Upper lobe of right lung (tissue), 1 donor: ENCODE measurements at regions not wholly inside any gene's neighbourhood (a gene's known extent, or its start where the extent isn't known, plus 50 kb on each side); places are given as distances from the start of the nearest gene placed in this dataset.

Experiments
- ATAC-seq: fragments of 200-7000 bp; cut with Tn5 transposase; one replicate; pipeline ENCODE4 v1.9.1; 2020; ENCODE audit warnings: mild to moderate bottlenecking, moderate library complexity
- DNase-seq: peaks from one replicate; pipeline ENCODE4 v3.0.0-alpha.2; 2020
- H3K27ac ChIP-seq: fragments of 200-600 bp; one replicate; pipeline ENCODE4 v1.8.0; 2022
- H3K27me3 ChIP-seq: fragments of 200-600 bp; one replicate; pipeline ENCODE4 v1.8.0; 2022; ENCODE audit warnings: mild to moderate bottlenecking
- H3K36me3 ChIP-seq: fragments of 200-600 bp; one replicate; pipeline ENCODE4 v1.8.0; 2022
- H3K4me1 ChIP-seq: fragments of 200-600 bp; one replicate; pipeline ENCODE4 v1.8.0; 2022
- H3K4me3 ChIP-seq: fragments of 200-600 bp; one replicate; pipeline ENCODE4 v1.8.0; 2022; ENCODE audit warnings: mild to moderate bottlenecking
- H3K9me3 ChIP-seq: fragments of 200-600 bp; one replicate; pipeline ENCODE4 v1.8.0; 2022
- intact Hi-C: fragments of 100-400 bp; cut with DNase I; formaldehyde crosslinking; loops from one replicate; pipeline ENCODE4 v1.11.0; 2022
- TF ChIP-seq, protein P1 (sequence below): fragments of 200-600 bp; IDR thresholded peaks from one replicate; pipeline ENCODE4 v1.8.0; 2022; ENCODE audit warnings: antibody characterized with exemption
- donor health status: DM: no; HTN: yes; CAD: no; lungs with severe emphysema.

DNA sequence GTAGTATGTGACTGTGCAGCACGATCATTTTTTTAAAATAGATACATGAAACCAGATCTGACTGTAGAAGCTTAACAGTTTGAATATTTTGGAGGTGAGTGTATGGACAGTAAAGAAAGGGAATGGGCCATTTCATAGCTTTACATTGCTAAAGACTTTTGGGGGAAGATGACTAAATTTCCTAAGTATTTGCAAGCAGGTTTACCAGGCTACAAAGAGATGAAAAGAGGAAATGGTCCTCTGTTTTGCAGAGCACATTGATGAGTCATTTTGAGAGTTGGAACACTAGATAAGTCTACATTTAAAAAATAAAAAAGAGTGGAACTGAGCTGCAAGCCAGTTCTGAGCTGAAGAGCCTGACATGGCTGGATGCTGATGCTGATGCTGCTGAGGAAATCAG lies 115.7 kb upstream of the LRATD1 start:
- Histone ChIP-seq H3K9me3 (no peaks in the 10 kb centered on the region), H3K4me3 (no peak overlapping the region), H3K36me3 (no peaks in the 10 kb centered on the region), H3K4me1 (no peaks in the 10 kb centered on the region), H3K27ac (no peak overlapping the region), H3K27me3 (no peaks in the 10 kb centered on the region)
- ATAC-seq: no peak
- TF ChIP-seq, protein P1, sequence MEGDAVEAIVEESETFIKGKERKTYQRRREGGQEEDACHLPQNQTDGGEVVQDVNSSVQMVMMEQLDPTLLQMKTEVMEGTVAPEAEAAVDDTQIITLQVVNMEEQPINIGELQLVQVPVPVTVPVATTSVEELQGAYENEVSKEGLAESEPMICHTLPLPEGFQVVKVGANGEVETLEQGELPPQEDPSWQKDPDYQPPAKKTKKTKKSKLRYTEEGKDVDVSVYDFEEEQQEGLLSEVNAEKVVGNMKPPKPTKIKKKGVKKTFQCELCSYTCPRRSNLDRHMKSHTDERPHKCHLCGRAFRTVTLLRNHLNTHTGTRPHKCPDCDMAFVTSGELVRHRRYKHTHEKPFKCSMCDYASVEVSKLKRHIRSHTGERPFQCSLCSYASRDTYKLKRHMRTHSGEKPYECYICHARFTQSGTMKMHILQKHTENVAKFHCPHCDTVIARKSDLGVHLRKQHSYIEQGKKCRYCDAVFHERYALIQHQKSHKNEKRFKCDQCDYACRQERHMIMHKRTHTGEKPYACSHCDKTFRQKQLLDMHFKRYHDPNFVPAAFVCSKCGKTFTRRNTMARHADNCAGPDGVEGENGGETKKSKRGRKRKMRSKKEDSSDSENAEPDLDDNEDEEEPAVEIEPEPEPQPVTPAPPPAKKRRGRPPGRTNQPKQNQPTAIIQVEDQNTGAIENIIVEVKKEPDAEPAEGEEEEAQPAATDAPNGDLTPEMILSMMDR: no peak
- DNase-seq: no peak
- intact Hi-C loops: no loop called here

DNA sequence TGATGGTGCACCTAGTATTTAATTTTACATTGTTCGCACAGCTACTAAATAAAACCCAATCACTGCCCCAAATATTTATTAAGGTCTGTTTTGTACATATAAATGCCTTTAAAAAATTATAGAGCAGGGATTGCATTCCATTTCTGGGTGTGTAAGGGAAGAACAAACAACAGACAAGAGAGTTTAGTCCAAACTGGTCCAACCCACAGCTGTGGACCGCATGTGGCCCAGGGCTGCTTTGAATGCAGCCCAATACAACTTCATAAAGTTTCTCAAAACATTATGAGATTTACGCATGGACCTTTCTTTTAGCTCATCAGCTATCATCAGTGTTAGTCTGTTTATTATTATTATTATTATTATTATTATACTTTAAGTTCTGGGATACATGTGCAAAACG lies 114.8 kb upstream of the LRATD1 start:
- TF ChIP-seq, protein P1: no peak
- DNase-seq (no peak), ATAC-seq (no peak)
- no peak overlapping the region for H3K4me3 ChIP-seq
- H3K9me3 ChIP-seq: no peaks in the 10 kb centered on the region
- no peaks in the 10 kb centered on the region for H3K4me1 ChIP-seq
- H3K27me3 ChIP-seq: no peaks in the 10 kb centered on the region
- no peak overlapping the region for H3K27ac ChIP-seq
- intact Hi-C loops: no loop called here
- H3K36me3 ChIP-seq: no peaks in the 10 kb centered on the region

DNA sequence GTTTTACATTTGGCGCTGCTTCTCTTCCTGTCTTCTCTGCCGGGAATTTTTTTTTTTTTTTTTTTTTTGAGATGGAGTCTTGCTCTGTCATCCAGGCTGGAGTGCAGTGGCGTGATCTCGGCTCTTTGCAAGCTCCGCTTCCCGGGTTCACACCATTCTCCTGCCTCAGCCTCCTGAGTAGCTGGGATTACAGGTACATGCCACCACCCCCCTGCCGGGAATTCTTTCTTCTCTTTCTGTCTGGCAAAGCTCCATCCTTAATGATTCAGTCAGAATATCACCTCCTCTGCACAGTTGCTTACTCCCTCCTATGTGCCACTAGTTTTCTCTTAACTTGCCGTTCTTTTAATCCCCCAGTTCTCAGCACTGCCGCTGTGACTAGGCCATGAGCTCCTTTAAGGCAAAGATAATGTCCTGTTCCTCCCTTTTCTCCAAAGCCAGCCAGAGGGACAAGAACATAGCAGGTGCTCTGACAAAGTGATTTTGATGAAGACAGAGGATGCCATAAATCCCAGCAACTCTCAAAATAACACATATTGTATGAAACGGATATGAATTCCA lies 112.1 kb upstream of the LRATD1 start:
- Histone ChIP-seq H3K27ac (no peak overlapping the region), H3K36me3 (no peaks in the 10 kb centered on the region), H3K4me3 (no peak overlapping the region), H3K27me3 (no peaks in the 10 kb centered on the region), H3K4me1 (no peaks in the 10 kb centered on the region), H3K9me3 (no peaks in the 10 kb centered on the region)
- ATAC-seq: no peak
- intact Hi-C loops: no loop called here
- no peak for DNase-seq
- TF ChIP-seq, protein P1: no peak

DNA sequence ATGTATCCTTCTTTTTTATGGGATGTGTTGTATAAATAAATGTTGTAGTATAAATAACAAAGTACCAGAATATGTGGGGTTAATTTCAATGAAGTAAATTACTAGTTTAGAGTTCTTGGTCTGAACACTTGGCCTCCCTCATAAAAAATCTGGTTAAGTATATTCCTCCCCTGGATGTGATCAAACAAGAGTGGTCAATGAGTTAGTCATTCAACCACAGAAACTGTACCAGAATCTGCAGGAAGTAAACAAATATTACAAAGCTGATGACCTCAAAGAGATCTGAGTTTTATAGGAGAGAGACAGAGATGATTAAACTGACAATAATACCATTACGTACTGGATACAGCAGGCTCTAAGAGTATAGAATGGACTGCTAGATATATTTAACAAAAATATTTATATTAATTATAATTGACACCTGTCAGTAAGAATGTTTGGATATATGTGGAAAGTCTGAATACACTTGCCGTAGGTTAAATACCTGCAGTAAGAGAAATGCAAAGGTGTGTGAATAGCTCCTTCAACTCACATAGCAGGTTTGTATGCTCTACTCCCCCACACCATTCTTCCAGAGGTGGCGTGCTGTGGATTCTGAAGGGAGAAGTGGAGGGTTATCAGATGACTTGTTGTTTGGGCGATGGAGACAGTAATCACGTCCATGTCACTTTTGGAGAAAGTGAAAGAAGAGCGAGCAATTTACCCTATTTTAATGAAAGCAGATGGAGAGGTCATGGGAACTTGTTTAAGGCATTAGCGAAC lies 108.3 kb upstream of the LRATD1 start:
- Histone ChIP-seq H3K27ac (no peak overlapping the region), H3K36me3 (no peaks in the 10 kb centered on the region), H3K4me3 (no peak overlapping the region), H3K4me1 (no peaks in the 10 kb centered on the region), H3K27me3 (no peaks in the 10 kb centered on the region), H3K9me3 (no peaks in the 10 kb centered on the region)
- no peak for ATAC-seq
- intact Hi-C loops: no loop called here
- TF ChIP-seq, protein P1: no peak
- no peak for DNase-seq

DNA sequence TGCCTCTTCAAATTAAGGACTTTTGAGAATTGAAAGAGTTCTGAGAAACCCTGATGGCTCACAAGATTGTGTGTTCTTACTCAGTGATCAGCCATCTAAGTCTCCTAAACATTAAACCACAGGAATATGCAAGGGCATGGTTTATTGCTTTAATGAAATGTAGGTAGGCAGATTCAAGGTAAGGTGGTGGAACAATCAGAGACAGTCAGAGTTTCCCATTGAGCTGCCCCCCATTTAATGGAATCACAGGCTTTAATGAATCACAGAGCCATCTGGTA lies 107.8 kb upstream of the LRATD1 start:
- no peaks in the 10 kb centered on the region for H3K36me3 ChIP-seq
- H3K9me3 ChIP-seq: no peaks in the 10 kb centered on the region
- no peaks in the 10 kb centered on the region for H3K27me3 ChIP-seq
- ATAC-seq: no peak
- intact Hi-C loops: no loop called here
- no peak overlapping the region for H3K4me3 ChIP-seq
- H3K27ac ChIP-seq: no peak overlapping the region
- no peak for DNase-seq
- no peaks in the 10 kb centered on the region for H3K4me1 ChIP-seq
- TF ChIP-seq, protein P1: no peak

DNA sequence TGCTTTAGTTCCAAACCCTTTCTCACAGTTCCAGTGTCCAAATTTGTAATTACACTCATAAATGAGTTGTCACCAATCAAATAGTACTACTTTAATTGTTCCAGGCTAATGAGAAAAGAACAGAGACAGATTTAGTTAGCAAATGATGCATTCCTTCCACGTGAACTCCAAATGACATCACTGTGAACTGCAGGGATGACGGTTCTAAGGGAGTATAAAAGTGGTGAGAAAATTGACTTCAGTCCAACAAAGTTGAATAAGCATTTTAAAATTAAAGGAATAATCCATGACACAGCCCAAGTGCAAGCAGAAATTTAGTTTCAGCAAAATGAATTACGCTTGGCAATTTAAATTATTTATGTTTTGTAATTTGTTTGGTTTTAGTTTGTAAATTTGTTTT lies 102.0 kb upstream of the LRATD1 start:
- Histone ChIP-seq H3K27ac (no peak overlapping the region), H3K27me3 (no peaks in the 10 kb centered on the region), H3K36me3 (no peaks in the 10 kb centered on the region), H3K9me3 (no peaks in the 10 kb centered on the region), H3K4me3 (no peak overlapping the region), H3K4me1 (no peaks in the 10 kb centered on the region)
- DNase-seq (no peak), ATAC-seq (no peak)
- intact Hi-C loops: no loop called here
- TF ChIP-seq, protein P1: no peak
